ENCODE measurements at regions not wholly inside any gene's neighbourhood (a gene's known extent, or its start where the extent isn't known, plus 50 kb on each side); places are given as distances from the start of the nearest gene placed in this dataset.

DNA sequence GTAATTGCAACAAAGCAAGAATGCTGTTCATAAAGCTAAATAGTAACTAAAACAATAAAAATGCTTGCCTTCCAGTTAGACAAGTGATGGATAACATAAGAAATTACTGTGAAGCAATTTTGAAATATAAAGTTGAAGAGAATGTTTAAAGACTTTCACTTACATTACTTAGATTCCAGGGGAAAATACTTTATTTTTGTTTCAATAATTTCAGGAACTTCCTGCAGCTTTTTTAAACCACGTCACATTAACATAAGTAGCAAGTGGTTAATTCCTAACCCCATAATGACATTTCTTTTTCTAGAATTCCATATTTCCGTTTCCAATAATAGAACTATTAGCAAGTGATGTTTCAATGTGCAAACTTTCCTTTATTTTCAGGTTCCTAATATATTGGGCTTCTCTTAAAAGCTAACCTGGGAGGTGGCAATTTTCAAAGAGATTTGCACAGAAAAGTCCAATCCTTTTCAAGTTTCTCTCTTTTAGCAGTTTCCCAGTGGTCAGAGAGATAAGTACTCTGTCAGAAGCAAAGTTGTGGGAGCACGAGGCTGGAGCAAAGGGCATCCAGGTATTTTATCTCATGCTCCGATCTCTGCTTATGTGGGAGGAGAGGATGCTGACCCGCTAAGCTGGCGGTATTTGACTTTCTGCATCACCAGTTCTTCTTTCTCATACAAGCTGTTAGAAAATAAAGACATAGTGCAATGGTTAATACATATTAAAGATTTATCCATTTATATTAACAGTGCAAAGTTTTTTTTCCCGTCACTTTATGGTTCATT, 1025.3 kb downstream of the EFNB2 start:
- no peak for TF ChIP-seq CTCF (IDR thresholded peaks at IDR 0.05)
- TF ChIP-seq POLR2A (IDR thresholded peaks at IDR 0.05), result no peak
- TF ChIP-seq POLR2AphosphoS5 (IDR thresholded peaks at IDR 0.05), result no peak

Measured in breast epithelium (tissue), 3 donors.